ENCODE measurements at regions not wholly inside any gene's neighbourhood (a gene's known extent, or its start where the extent isn't known, plus 50 kb on each side); places are given as distances from the start of the nearest gene placed in this dataset.

DNA sequence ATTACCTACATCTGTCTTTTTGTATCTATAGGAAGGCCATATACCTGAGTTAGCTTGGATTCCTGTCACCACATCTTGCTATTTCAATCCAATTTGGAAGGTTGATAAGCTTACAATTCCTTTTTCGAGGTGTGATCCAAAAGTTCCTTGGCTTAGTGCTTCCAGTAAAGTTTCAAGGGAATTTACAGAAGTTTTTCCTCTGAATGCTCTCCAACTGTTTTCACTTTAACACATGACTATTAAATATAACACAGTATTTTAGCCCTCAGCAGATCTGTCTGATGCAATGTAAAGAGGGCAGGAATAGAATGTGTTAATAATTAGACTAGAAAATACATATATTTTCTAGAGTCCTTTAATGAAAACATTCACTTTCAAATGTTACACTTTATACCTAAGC is 171.4 kb downstream of the DKK1 start:
- Mint-ChIP-seq H3K4me1 (no peaks in the 10 kb centered on the region), H3K27me3 (ENCODE audit: low read depth) (peaks cover 2% of the 10 kb centered on the region), H3K4me3 (no peak overlapping the region), H3K9me3 (no peaks in the 10 kb centered on the region), H3K36me3 (ENCODE audit: insufficient read depth in 1 of 3, low read depth in 3 of 3) (no peaks in the 10 kb centered on the region), H3K27ac (no peak overlapping the region)
- no peak overlapping the region for H3T11ph ChIP-seq (ENCODE audit: low read length)
- H3K14ac ChIP-seq (ENCODE audit: insufficient read depth, low read length): no peak overlapping the region
- no peak overlapping the region for H3K23ac ChIP-seq (ENCODE audit: insufficient read length, low read depth, low read length)
- H3K18ac ChIP-seq (ENCODE audit: insufficient read length, low read depth, low read length): no peak overlapping the region
- no peak overlapping the region for H2AFZ ChIP-seq (ENCODE audit: low read length)
- TF ChIP-seq CTCF (conservative IDR thresholded peaks at IDR 0.05): no peak
- no peak overlapping the region for H2BK12ac ChIP-seq (ENCODE audit: insufficient read length, low read depth, low read length)
- H3K79me1 ChIP-seq (ENCODE audit: insufficient read depth, low read depth, low read length, poor library complexity, severe bottlenecking): no peaks in the 10 kb centered on the region
- DNase-seq: no peak
- H2AK5ac ChIP-seq (ENCODE audit: insufficient read length, low read length): no peak overlapping the region
- H3K79me2 ChIP-seq (ENCODE audit: insufficient read depth, low read length): no peaks in the 10 kb centered on the region
- H4K5ac ChIP-seq (ENCODE audit: insufficient read length, low read depth, low read length): no peak overlapping the region
- H4K8ac ChIP-seq (replicated peaks; ENCODE audit: insufficient read length, low read depth, low read length): no peak overlapping the region
- no peaks in the 10 kb centered on the region for H3K27me3 ChIP-seq (ENCODE audit: insufficient read depth, low read length)
- H3K23me2 ChIP-seq (ENCODE audit: insufficient read length, low read depth, low read length, poor library complexity, severe bottlenecking): no peaks in the 10 kb centered on the region
- H2BK15ac ChIP-seq (ENCODE audit: low read depth, low read length): no peak overlapping the region
- no peak overlapping the region for H3K56ac ChIP-seq (ENCODE audit: insufficient read length, low read depth, low read length)
- H4K91ac ChIP-seq (ENCODE audit: insufficient read length, low read depth, low read length): no peak overlapping the region
- H4K20me1 ChIP-seq (ENCODE audit: control insufficient read depth, insufficient read depth, insufficient read length): no peaks in the 10 kb centered on the region
- H2BK20ac ChIP-seq (ENCODE audit: low read depth, low read length, poor library complexity, severe bottlenecking): no peak overlapping the region
- H3K4me2 ChIP-seq (ENCODE audit: insufficient read depth, insufficient read length, low read length): no peak overlapping the region
- H3K9me3 ChIP-seq (ENCODE audit: control insufficient read depth, low read depth, low read length): no peaks in the 10 kb centered on the region
- H3K4me1 ChIP-seq (ENCODE audit: insufficient read depth, low read length): no peaks in the 10 kb centered on the region
- H3K9ac ChIP-seq (ENCODE audit: extremely low read depth, insufficient read length, low read length): no peak overlapping the region
- no CpG with 5 or more reads among the region's 1 CpG for WGBS (ENCODE audit: extremely low coverage, insufficient read length, low lambda C conversion rate)
- H3K4ac ChIP-seq (ENCODE audit: low read depth, low read length): no peak overlapping the region
- H2BK120ac ChIP-seq (ENCODE audit: low read depth, low read length, poor library complexity, severe bottlenecking): no peak overlapping the region
- H3K27ac ChIP-seq (ENCODE audit: insufficient read length, low read depth, low read length): no peak overlapping the region
- no peak overlapping the region for H2BK5ac ChIP-seq (ENCODE audit: insufficient read length, low read length)
